A549 (cell line): ENCODE measurements at regions not wholly inside any gene's neighbourhood (a gene's known extent, or its start where the extent isn't known, plus 50 kb on each side); places are given as distances from the start of the nearest gene placed in this dataset.

Experiments used
- ATAC-seq, 2 experiments: fragments of 200-7000 bp in 1 of 2; fragments of >200 bp in 1 of 2; cut with Nextera tagmentation in 1 of 2; cut with Tn5 transposase in 1 of 2; 3 replicates each; pipeline versions ENCODE4 v1.8.0 to v1.9.1; 2018 to 2020; ENCODE audit warnings: mild to moderate bottlenecking in 1 of 2, moderate library complexity in 1 of 2
- CTCF ChIA-PET: fragments of 300-600 bp; sonication (Branson Sonifier 250); formaldehyde crosslinking; extraction: SDS; loops from one replicate; lab custom pipeline; 2021; ENCODE audit warnings: antibody characterized with exemption, inconsistent platforms; lab: Yijun Ruan, JAX
- POLR2A ChIA-PET: fragments of 350-600 bp; formaldehyde crosslinking; extraction: SDS; loops from one replicate; lab custom pipeline; 2021; ENCODE audit warnings: antibody characterized with exemption, inconsistent platforms; lab: Yijun Ruan, JAX
- DNase-seq, 2 experiments: peaks; one replicate each; pipeline versions ENCODE4 v3.0.0 to v3.0.0-alpha.2; 2011 to 2016; ENCODE audit warnings: low read depth in 1 of 2, low spot score in 1 of 2
- FAIRE-seq: peaks from 2 replicates; lab custom pipeline; 2011; peaks lifted over from hg19 to GRCh38; lab: Jason Lieb, UNC
- H3K27ac ChIP-seq, 2 experiments: fragments of >200 bp; sonication (Bioruptor Twin); formaldehyde crosslinking; 3 replicates each; pipeline ENCODE4 v1.5.1; 2016 to 2017
- H3K4me1 ChIP-seq: fragments of >200 bp; sonication (Bioruptor Twin); formaldehyde crosslinking; 3 replicates; pipeline ENCODE4 v1.6.1; 2016
- H3K4me2 ChIP-seq: fragments of >200 bp; sonication (Bioruptor Twin); formaldehyde crosslinking; 3 replicates; pipeline ENCODE4 v1.6.1; 2016
- H3K4me3 ChIP-seq: fragments of >200 bp; sonication (Bioruptor Twin); formaldehyde crosslinking; 3 replicates; pipeline ENCODE4 v1.5.1; 2016
- H3K9me3 ChIP-seq: fragments of >200 bp; sonication (Bioruptor Twin); formaldehyde crosslinking; 3 replicates; pipeline ENCODE4 v1.6.1; 2016
- CBX8 ChIP-seq: fragments of 200-600 bp; sonication (generic); IDR thresholded peaks from 2 replicates; pipeline ENCODE4 v1.6.1; 2016
- CEBPB ChIP-seq, 2 experiments: fragments of >200 bp in 1 of 2; sonication (Bioruptor Twin) in 1 of 2; formaldehyde crosslinking in 1 of 2; IDR thresholded peaks; 2 replicates each; pipeline ENCODE4 v1.6.1; 2012 to 2016
- CHD4 ChIP-seq: fragments of 200-600 bp; sonication (generic); IDR thresholded peaks from 2 replicates; pipeline ENCODE4 v1.6.1; 2016; ENCODE audit warnings: antibody characterized with exemption, mild to moderate bottlenecking, borderline replicate concordance
- FOSB ChIP-seq: fragments of 250-450 bp; sonication (Bioruptor Pico); IDR thresholded peaks from 2 replicates; pipeline ENCODE4 v1.5.0; 2020; ENCODE audit warnings: mild to moderate bottlenecking, moderate library complexity
- GATA3 ChIP-seq: IDR thresholded peaks from 2 replicates; pipeline ENCODE4 v1.6.1; 2012; ENCODE audit warnings: borderline replicate concordance
- HDAC2 ChIP-seq: fragments of 200-600 bp; sonication (generic); IDR thresholded peaks from 2 replicates; pipeline ENCODE4 v1.6.1; 2016
- HOXB13 ChIP-seq: fragments of 250-450 bp; sonication (Bioruptor Pico); IDR thresholded peaks from 2 replicates; pipeline ENCODE4 v1.5.0; 2020; ENCODE audit warnings: low read depth, mild to moderate bottlenecking, moderate library complexity
- MAZ ChIP-seq: fragments of 150-350 bp; IDR thresholded peaks from 2 replicates; pipeline ENCODE4 v1.6.1; 2014; ENCODE audit warnings: antibody characterized with exemption, low read depth, low read length, borderline replicate concordance
- RNF2 ChIP-seq: fragments of 200-600 bp; sonication (generic); IDR thresholded peaks from 2 replicates; pipeline ENCODE4 v1.6.1; 2016; ENCODE audit warnings: low read depth, mild to moderate bottlenecking, antibody characterized with exemption, moderate library complexity, borderline replicate concordance
- TFCP2L1 ChIP-seq: fragments of 250-450 bp; sonication (Bioruptor Pico); IDR thresholded peaks from 2 replicates; pipeline ENCODE4 v1.5.0; 2021; ENCODE audit warnings: mild to moderate bottlenecking
- TP53 ChIP-seq: fragments of 250-450 bp; sonication (Bioruptor Pico); IDR thresholded peaks from 2 replicates; pipeline ENCODE4 v1.5.0; 2021; ENCODE audit warnings: mild to moderate bottlenecking, moderate library complexity
- ZSCAN20 ChIP-seq: fragments of 250-450 bp; sonication (Bioruptor Pico); IDR thresholded peaks from 2 replicates; pipeline ENCODE4 v1.8.0; 2022; ENCODE audit warnings: mild to moderate bottlenecking, moderate library complexity
- WGBS: methylation state at CpG from one replicate; pipeline ENCODE4 v1.1.6; 2017; ENCODE audit errors: missing lambda C conversion rate; 5-methylcytosine and 5-hydroxymethylcytosine counted together
- TF ChIP-seq, protein P1 (sequence below): fragments of 200-600 bp; sonication (generic); IDR thresholded peaks from 2 replicates; pipeline ENCODE4 v1.6.1; 2016; ENCODE audit warnings: antibody characterized with exemption, mild to moderate bottlenecking, moderate library complexity
- TF ChIP-seq, protein P2 (sequence below): fragments of >200 bp; sonication (Bioruptor Twin); formaldehyde crosslinking; IDR thresholded peaks from 3 replicates; pipeline ENCODE4 v1.5.1; 2016
- TF ChIP-seq, protein P3 (sequence below): fragments of 450-650 bp; IDR thresholded peaks from 2 replicates; pipeline ENCODE4 v1.6.1; 2014; ENCODE audit warnings: antibody characterized with exemption
- TF ChIP-seq, protein P4 (sequence below): IDR thresholded peaks from 2 replicates; pipeline ENCODE4 v1.6.1; 2012; ENCODE audit warnings: low read depth, borderline replicate concordance
- TF ChIP-seq, protein P5 (sequence below): fragments of >200 bp; sonication (Bioruptor Twin); formaldehyde crosslinking; IDR thresholded peaks from 3 replicates; pipeline ENCODE4 v1.6.1; 2016

DNA sequence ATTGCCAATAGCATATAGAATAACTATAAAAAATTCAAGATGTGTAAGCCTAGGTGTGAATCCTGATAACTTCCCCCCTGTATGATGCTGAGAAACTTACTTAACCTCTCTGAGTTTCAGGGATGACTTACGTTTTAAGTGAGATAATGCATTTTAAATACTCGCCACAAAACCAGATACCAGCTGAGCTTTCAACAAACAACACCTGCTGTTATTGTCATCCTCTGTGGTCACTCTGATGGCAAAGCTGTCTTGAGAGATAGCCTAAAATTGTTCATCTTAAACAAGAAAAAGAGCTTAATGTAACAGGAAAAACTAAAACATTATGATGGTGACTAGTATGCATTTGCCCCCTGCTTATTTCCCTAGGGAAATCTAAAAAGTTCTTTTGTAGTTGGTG, 131.5 kb downstream of the RAD51AP2 start:
- TF ChIP-seq, protein P1, sequence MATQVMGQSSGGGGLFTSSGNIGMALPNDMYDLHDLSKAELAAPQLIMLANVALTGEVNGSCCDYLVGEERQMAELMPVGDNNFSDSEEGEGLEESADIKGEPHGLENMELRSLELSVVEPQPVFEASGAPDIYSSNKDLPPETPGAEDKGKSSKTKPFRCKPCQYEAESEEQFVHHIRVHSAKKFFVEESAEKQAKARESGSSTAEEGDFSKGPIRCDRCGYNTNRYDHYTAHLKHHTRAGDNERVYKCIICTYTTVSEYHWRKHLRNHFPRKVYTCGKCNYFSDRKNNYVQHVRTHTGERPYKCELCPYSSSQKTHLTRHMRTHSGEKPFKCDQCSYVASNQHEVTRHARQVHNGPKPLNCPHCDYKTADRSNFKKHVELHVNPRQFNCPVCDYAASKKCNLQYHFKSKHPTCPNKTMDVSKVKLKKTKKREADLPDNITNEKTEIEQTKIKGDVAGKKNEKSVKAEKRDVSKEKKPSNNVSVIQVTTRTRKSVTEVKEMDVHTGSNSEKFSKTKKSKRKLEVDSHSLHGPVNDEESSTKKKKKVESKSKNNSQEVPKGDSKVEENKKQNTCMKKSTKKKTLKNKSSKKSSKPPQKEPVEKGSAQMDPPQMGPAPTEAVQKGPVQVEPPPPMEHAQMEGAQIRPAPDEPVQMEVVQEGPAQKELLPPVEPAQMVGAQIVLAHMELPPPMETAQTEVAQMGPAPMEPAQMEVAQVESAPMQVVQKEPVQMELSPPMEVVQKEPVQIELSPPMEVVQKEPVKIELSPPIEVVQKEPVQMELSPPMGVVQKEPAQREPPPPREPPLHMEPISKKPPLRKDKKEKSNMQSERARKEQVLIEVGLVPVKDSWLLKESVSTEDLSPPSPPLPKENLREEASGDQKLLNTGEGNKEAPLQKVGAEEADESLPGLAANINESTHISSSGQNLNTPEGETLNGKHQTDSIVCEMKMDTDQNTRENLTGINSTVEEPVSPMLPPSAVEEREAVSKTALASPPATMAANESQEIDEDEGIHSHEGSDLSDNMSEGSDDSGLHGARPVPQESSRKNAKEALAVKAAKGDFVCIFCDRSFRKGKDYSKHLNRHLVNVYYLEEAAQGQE = no peak
- TF ChIP-seq CBX8 (no peak), CEBPB (IDR thresholded peaks at IDR 0.05) (no peak)
- TF ChIP-seq, protein P2, sequence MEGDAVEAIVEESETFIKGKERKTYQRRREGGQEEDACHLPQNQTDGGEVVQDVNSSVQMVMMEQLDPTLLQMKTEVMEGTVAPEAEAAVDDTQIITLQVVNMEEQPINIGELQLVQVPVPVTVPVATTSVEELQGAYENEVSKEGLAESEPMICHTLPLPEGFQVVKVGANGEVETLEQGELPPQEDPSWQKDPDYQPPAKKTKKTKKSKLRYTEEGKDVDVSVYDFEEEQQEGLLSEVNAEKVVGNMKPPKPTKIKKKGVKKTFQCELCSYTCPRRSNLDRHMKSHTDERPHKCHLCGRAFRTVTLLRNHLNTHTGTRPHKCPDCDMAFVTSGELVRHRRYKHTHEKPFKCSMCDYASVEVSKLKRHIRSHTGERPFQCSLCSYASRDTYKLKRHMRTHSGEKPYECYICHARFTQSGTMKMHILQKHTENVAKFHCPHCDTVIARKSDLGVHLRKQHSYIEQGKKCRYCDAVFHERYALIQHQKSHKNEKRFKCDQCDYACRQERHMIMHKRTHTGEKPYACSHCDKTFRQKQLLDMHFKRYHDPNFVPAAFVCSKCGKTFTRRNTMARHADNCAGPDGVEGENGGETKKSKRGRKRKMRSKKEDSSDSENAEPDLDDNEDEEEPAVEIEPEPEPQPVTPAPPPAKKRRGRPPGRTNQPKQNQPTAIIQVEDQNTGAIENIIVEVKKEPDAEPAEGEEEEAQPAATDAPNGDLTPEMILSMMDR = no peak
- TF ChIP-seq, protein P3, sequence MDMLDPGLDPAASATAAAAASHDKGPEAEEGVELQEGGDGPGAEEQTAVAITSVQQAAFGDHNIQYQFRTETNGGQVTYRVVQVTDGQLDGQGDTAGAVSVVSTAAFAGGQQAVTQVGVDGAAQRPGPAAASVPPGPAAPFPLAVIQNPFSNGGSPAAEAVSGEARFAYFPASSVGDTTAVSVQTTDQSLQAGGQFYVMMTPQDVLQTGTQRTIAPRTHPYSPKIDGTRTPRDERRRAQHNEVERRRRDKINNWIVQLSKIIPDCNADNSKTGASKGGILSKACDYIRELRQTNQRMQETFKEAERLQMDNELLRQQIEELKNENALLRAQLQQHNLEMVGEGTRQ = no peak
- WGBS = 56% methylated on average over 2 of the region's 2 CpGs
- FAIRE-seq (no peak), DNase-seq (no peak), ATAC-seq (no peak)
- Histone ChIP-seq H3K4me3 (no peak overlapping the region), H3K4me2 (no peak overlapping the region), H3K9me3 (0 out of 3 replicates have a peak, but pooled peaks cover 2% of the 10 kb centered on the region), H3K27ac (no peak overlapping the region), H3K4me1 (no peaks in the 10 kb centered on the region)
- ChIA-PET CTCF (no interaction called here), POLR2A (no interaction called here)

DNA sequence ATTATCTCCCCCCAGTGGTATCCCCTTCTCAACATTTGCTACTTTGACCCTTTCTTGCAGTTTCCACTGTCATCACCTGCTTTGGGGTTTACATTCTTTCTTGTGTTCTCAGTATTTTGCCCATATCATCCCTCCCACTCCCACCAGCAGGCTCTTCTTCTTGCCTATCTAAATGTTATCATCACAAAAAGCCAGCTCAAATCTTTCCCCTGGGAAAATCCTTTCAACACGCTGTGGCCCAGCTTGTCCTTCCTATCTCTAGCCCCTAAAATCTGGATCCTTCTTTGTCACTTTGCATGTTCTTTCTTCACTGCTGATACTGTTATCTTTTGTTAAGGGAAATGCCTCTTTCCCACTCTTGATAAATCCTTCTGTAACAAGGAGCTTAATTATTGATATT, 138.2 kb downstream of the RAD51AP2 start:
- TF ChIP-seq, protein P4, sequence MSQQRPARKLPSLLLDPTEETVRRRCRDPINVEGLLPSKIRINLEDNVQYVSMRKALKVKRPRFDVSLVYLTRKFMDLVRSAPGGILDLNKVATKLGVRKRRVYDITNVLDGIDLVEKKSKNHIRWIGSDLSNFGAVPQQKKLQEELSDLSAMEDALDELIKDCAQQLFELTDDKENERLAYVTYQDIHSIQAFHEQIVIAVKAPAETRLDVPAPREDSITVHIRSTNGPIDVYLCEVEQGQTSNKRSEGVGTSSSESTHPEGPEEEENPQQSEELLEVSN = no peak
- no peak for TF ChIP-seq TFCP2L1 (CRISPR knock-in tag)
- TF ChIP-seq, protein P3 = no peak
- TF ChIP-seq HDAC2 = no peak
- no peak for TF ChIP-seq ZSCAN20 (CRISPR knock-in tag)
- no peak for TF ChIP-seq HOXB13 (CRISPR knock-in tag)
- no peak for TF ChIP-seq MAZ
- TF ChIP-seq, protein P5, sequence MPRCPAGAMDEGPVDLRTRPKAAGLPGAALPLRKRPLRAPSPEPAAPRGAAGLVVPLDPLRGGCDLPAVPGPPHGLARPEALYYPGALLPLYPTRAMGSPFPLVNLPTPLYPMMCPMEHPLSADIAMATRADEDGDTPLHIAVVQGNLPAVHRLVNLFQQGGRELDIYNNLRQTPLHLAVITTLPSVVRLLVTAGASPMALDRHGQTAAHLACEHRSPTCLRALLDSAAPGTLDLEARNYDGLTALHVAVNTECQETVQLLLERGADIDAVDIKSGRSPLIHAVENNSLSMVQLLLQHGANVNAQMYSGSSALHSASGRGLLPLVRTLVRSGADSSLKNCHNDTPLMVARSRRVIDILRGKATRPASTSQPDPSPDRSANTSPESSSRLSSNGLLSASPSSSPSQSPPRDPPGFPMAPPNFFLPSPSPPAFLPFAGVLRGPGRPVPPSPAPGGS = no peak
- no peak for TF ChIP-seq FOSB (CRISPR knock-in tag)
- no peak for TF ChIP-seq CHD4
- TF ChIP-seq, protein P1 = no peak
- no peak for TF ChIP-seq GATA3
- TF ChIP-seq, protein P2 = no peak
- TF ChIP-seq RNF2 = no peak
- TF ChIP-seq TP53 (CRISPR knock-in tag) = no peak
- FAIRE-seq (no peak), DNase-seq (no peak), ATAC-seq (no peak)
- ChIA-PET CTCF (no interaction called here), POLR2A (no interaction called here)
- Histone ChIP-seq H3K4me2 (no peak overlapping the region), H3K9me3 (no peaks in the 10 kb centered on the region), H3K4me3 (no peak overlapping the region), H3K27ac (no peak overlapping the region), H3K4me1 (no peaks in the 10 kb centered on the region)
- 73% methylated on average over 1 of the region's 1 CpG for WGBS
